ENCODE measurements at regions not wholly inside any gene's neighbourhood (a gene's known extent, or its start where the extent isn't known, plus 50 kb on each side); places are given as distances from the start of the nearest gene placed in this dataset.

- WGBS, 2 experiments (ENCODE audit: extremely low coverage in 2 of 2, insufficient read length in 1 of 2): no CpG with 5 or more reads among the region's 2 CpGs
Observed at GRCh38 chr11:86738568-86738967, 61.8 kb upstream of the PRSS23 start.

More at GRCh38 chr11:86738568-86738967, 61.8 kb upstream of the PRSS23 start:
- Histone ChIP-seq H3K4me3 (ENCODE audit: insufficient read depth, low read depth, low read length) (no peak overlapping the region), H2BK15ac (ENCODE audit: low read depth, low read length) (peak overlapping the region; percentile 89), H4K5ac (ENCODE audit: low read depth, low read length) (peak overlapping the region; percentile 9; the same call in 1 of the 2 replicates), H2BK20ac (ENCODE audit: low read depth, low read length) (peak overlapping the region; percentile 91), H2AK5ac (ENCODE audit: low read depth, low read length) (peak overlapping the region; percentile 94), H4K91ac (ENCODE audit: insufficient read depth, low read depth, low read length) (peak overlapping the region; percentile 88), H2BK120ac (ENCODE audit: low read depth, low read length) (peak overlapping the region; percentile 93), H4K8ac (ENCODE audit: low read depth in 2 of 2, low read length in 2 of 2) (peak overlapping the region; percentile 25 to 55; a peak in 3 of 4 replicates), H3K9ac (ENCODE audit: low read depth, low read length) (no peak overlapping the region), H3K56ac (ENCODE audit: extremely low read depth, insufficient read depth, low read length) (no peak overlapping the region), H3K23ac (ENCODE audit: low read depth, low read length) (peak overlapping the region; percentile 4; the same call in 1 of the 2 replicates), H4K20me1 (ENCODE audit: insufficient read depth, low read length) (no peaks in the 10 kb centered on the region), H2AFZ (replicated peaks; ENCODE audit: low read length, poor library complexity) (peak overlapping the region; percentile 18), H3K9me3 (ENCODE audit: control insufficient read depth, insufficient read depth, low read length) (no peaks in the 10 kb centered on the region), H3K36me3 (ENCODE audit: control insufficient read depth, insufficient read depth, low read length) (no peaks in the 10 kb centered on the region), H3K14ac (replicated peaks; ENCODE audit: low read depth, low read length) (peak overlapping the region; percentile 61), H3K79me1 (ENCODE audit: low read depth in 1 of 2, low read length in 2 of 2) (peaks cover 0 to 5% of the 10 kb centered on the region in 2 experiments; a peak in 1 of 4 replicates), H2AK9ac (replicated peaks; ENCODE audit: low read depth, low read length, poor library complexity) (peak overlapping the region; percentile 3), H3K4me2 (ENCODE audit: low read depth, low read length) (no peak overlapping the region), H3K4me1 (ENCODE audit: control insufficient read depth, insufficient read depth, low read length) (peaks cover 40% of the 10 kb centered on the region), H3K27ac (ENCODE audit: insufficient read depth, low read length) (no peak overlapping the region), H2BK5ac (ENCODE audit: low read depth, low read length, poor library complexity, severe bottlenecking) (peak overlapping the region; percentile 51), H3K9me1 (ENCODE audit: insufficient read depth, low read length) (peaks cover 38% of the 10 kb centered on the region), H3K4ac (ENCODE audit: low read depth, low read length) (peak overlapping the region; percentile 83), H3K27me3 (ENCODE audit: control insufficient read depth, insufficient read depth, low read length) (no peaks in the 10 kb centered on the region), H3K18ac (ENCODE audit: low read depth, low read length) (peak overlapping the region; percentile 83; the same call in 1 of the 2 replicates)
- TF ChIP-seq FOS (IDR thresholded peaks at IDR 0.05; ENCODE audit: low read depth, low read length) (no peak), MAZ (IDR thresholded peaks at IDR 0.05; ENCODE audit: borderline replicate concordance, low read depth, low read length) (no peak), NFE2L2 (IDR thresholded peaks at IDR 0.05; ENCODE audit: low read depth, low read length) (peak; percentile 66), MAFK (IDR thresholded peaks at IDR 0.05; ENCODE audit: low read depth, low read length) (0 out of 2 replicates have a peak, but pooled peaks have one; percentile 19)
- CTCF ChIA-PET: no interaction called here
- no TSS peak for BruUV-seq (replicated peaks)
- no peak for DNase-seq
- dilution Hi-C loops (cut with HindIII; ENCODE audit: low sequenced_read_pairs, unreplicated experiment): no loop called here
- intact Hi-C loops (cut with micrococcal nuclease): no loop called here
- POLR2A ChIA-PET (ENCODE audit: unreplicated experiment): no interaction called here
- in situ Hi-C loops (cut with MboI; ENCODE audit: low sequenced_read_pairs): no loop called here
- ATAC-seq (ENCODE audit: low read depth): no peak
